ENCODE measurements at regions not wholly inside any gene's neighbourhood (a gene's known extent, or its start where the extent isn't known, plus 50 kb on each side); places are given as distances from the start of the nearest gene placed in this dataset.

- WGBS (ENCODE audit: extremely low coverage, insufficient read length, low lambda C conversion rate): no CpG with 5 or more reads among the region's 2 CpGs
- Histone ChIP-seq H4K5ac (ENCODE audit: insufficient read length, low read depth, low read length) (no peak overlapping the region), H2BK20ac (ENCODE audit: low read depth, low read length, poor library complexity, severe bottlenecking) (no peak overlapping the region), H3K9ac (ENCODE audit: extremely low read depth, insufficient read length, low read length) (no peak overlapping the region), H4K91ac (ENCODE audit: insufficient read length, low read depth, low read length) (no peak overlapping the region), H3K14ac (ENCODE audit: insufficient read depth, low read length) (no peak overlapping the region), H3K56ac (ENCODE audit: insufficient read length, low read depth, low read length) (no peak overlapping the region), H2BK5ac (ENCODE audit: insufficient read length, low read length) (no peak overlapping the region), H2AK5ac (ENCODE audit: insufficient read length, low read length) (no peak overlapping the region), H4K20me1 (ENCODE audit: control insufficient read depth, insufficient read depth, insufficient read length) (no peaks in the 10 kb centered on the region), H3K27ac (ENCODE audit: insufficient read length, low read depth, low read length) (no peak overlapping the region), H3K4me2 (ENCODE audit: insufficient read depth, insufficient read length, low read length) (no peak overlapping the region), H3K18ac (ENCODE audit: insufficient read length, low read depth, low read length) (no peak overlapping the region), H3K4me1 (ENCODE audit: insufficient read depth, low read length) (peaks cover 2% of the 10 kb centered on the region; the same call in 1 of the 2 replicates), H2AFZ (ENCODE audit: low read length) (no peak overlapping the region), H2BK15ac (ENCODE audit: low read depth, low read length) (no peak overlapping the region), H3T11ph (ENCODE audit: low read length) (no peak overlapping the region), H3K4ac (ENCODE audit: low read depth, low read length) (no peak overlapping the region), H3K79me1 (ENCODE audit: insufficient read depth, low read depth, low read length, poor library complexity, severe bottlenecking) (no peaks in the 10 kb centered on the region), H3K9me3 (ENCODE audit: control insufficient read depth, low read depth, low read length) (no peaks in the 10 kb centered on the region), H2BK12ac (ENCODE audit: insufficient read length, low read depth, low read length) (no peak overlapping the region), H3K27me3 (ENCODE audit: insufficient read depth, low read length) (no peaks in the 10 kb centered on the region; the same call in 1 of the 2 replicates), H4K8ac (replicated peaks; ENCODE audit: insufficient read length, low read depth, low read length) (no peak overlapping the region), H3K23ac (ENCODE audit: insufficient read length, low read depth, low read length) (no peak overlapping the region), H2BK120ac (ENCODE audit: low read depth, low read length, poor library complexity, severe bottlenecking) (no peak overlapping the region), H3K23me2 (ENCODE audit: insufficient read length, low read depth, low read length, poor library complexity, severe bottlenecking) (peaks cover 7% of the 10 kb centered on the region), H3K79me2 (ENCODE audit: insufficient read depth, low read length) (no peaks in the 10 kb centered on the region)
- Mint-ChIP-seq H3K4me1 (peaks cover 42 to 45% of the 10 kb centered on the region in 2 experiments), H3K9me3 (peaks cover 0 to 1% of the 10 kb centered on the region in 2 experiments; a peak in 1 of 5 replicates), H3K27ac (no peak overlapping the region), H3K4me3 (no peak overlapping the region), H3K27me3 (ENCODE audit: low read depth) (peaks cover 34% of the 10 kb centered on the region), H3K36me3 (ENCODE audit: insufficient read depth in 1 of 3, low read depth in 3 of 3) (peaks cover 0 to 3% (median 2%) of the 10 kb centered on the region in 3 experiments; a peak in 2 of 7 replicates)
- no peak for DNase-seq
- TF ChIP-seq CTCF (conservative IDR thresholded peaks at IDR 0.05): no peak
These were observed 141.7 kb upstream of the LHX5 start for GRCh38 chr12:113613414-113613813.

Data from H9 (cell line).